Bronchial epithelial cell (primary cell): ENCODE measurements at regions not wholly inside any gene's neighbourhood (a gene's known extent, or its start where the extent isn't known, plus 50 kb on each side); places are given as distances from the start of the nearest gene placed in this dataset.

ENCODE experiments used
- DNase-seq: peaks from one replicate; pipeline ENCODE4 v3.0.0-alpha.2; 2010; ENCODE audit warnings: low read depth
- FAIRE-seq: peaks from 2 replicates; lab custom pipeline; 2011; peaks lifted over from hg19 to GRCh38; lab: Jason Lieb, UNC
- H3K27me3 ChIP-seq: 2 replicates; pipeline ENCODE4 v1.5.1; 2011; ENCODE audit warnings: low read length; ENCODE audit not compliant: control insufficient read depth, insufficient read depth
- H3K36me3 ChIP-seq: 2 replicates; pipeline ENCODE4 v1.5.1; 2011; ENCODE audit warnings: low read length; ENCODE audit not compliant: control insufficient read depth, insufficient read depth
- H3K4me3 ChIP-seq: 2 replicates; pipeline ENCODE4 v1.5.1; 2011; ENCODE audit warnings: mild to moderate bottlenecking, low read depth, low read length, control low read depth
- TF ChIP-seq, protein P1 (sequence below): IDR thresholded peaks from 2 replicates; pipeline ENCODE4 v1.5.1; 2011; ENCODE audit warnings: mild to moderate bottlenecking, moderate library complexity, low read length, control low read depth, inconsistent platforms; ENCODE audit not compliant: insufficient read depth, severe bottlenecking

DNA sequence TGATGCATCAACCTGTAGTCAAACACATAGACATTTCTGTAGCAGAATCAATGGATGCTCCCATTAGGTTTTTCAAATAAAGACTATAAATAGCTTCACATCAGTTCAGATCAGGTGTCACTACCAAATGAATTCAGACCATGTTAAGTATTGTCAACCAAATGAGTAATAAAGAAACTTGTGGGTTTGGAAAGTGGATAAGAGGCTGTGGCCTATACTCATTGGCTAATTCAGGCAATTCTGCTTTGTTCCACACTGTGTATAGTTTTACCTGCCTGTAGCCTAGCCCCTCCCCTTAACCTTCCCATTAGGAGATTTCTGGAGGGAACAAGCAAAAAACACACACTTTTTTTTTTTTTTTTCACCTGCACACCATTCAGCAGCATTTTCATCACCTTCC lies 321.2 kb downstream of the HLX start:
- Histone ChIP-seq H3K27me3 (no peaks in the 10 kb centered on the region), H3K36me3 (no peaks in the 10 kb centered on the region), H3K4me3 (no peak overlapping the region)
- TF ChIP-seq, protein P1, sequence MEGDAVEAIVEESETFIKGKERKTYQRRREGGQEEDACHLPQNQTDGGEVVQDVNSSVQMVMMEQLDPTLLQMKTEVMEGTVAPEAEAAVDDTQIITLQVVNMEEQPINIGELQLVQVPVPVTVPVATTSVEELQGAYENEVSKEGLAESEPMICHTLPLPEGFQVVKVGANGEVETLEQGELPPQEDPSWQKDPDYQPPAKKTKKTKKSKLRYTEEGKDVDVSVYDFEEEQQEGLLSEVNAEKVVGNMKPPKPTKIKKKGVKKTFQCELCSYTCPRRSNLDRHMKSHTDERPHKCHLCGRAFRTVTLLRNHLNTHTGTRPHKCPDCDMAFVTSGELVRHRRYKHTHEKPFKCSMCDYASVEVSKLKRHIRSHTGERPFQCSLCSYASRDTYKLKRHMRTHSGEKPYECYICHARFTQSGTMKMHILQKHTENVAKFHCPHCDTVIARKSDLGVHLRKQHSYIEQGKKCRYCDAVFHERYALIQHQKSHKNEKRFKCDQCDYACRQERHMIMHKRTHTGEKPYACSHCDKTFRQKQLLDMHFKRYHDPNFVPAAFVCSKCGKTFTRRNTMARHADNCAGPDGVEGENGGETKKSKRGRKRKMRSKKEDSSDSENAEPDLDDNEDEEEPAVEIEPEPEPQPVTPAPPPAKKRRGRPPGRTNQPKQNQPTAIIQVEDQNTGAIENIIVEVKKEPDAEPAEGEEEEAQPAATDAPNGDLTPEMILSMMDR: no peak
- FAIRE-seq: no peak
- no peak for DNase-seq

DNA sequence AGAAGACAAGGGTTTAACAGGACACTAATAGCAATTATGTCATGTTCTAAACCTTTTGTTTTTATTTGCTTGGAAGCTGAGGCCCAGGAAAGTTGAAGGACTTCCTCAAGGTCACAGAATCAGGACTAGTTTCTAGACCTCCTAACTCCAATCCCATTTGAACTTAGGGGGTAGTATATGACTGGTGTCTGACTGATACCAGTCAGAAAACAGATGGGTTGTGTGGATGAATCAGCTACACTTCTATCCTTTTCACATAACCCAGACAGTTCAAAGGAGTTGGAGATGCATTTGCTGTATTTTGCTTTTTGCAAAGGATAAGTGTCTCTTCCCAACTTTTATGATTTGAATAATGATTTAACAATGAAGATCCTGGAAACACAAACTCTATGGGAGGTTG lies 322.5 kb downstream of the HLX start:
- no peak for FAIRE-seq

GRCh38 chr1:221203224-221204054 lies 324.2 kb downstream of the HLX start:
- Histone ChIP-seq H3K27me3 (no peaks in the 10 kb centered on the region), H3K4me3 (no peak overlapping the region), H3K36me3 (no peaks in the 10 kb centered on the region)
- no peak for FAIRE-seq
- TF ChIP-seq, protein P1: peak; percentile 89
- DNase-seq: peak; percentile 51

More for the DNA sequence above, 322.5 kb downstream of the HLX start:
- Histone ChIP-seq H3K36me3 (no peaks in the 10 kb centered on the region), H3K4me3 (no peak overlapping the region), H3K27me3 (no peaks in the 10 kb centered on the region)
- no peak for DNase-seq
- TF ChIP-seq, protein P1: no peak

DNA sequence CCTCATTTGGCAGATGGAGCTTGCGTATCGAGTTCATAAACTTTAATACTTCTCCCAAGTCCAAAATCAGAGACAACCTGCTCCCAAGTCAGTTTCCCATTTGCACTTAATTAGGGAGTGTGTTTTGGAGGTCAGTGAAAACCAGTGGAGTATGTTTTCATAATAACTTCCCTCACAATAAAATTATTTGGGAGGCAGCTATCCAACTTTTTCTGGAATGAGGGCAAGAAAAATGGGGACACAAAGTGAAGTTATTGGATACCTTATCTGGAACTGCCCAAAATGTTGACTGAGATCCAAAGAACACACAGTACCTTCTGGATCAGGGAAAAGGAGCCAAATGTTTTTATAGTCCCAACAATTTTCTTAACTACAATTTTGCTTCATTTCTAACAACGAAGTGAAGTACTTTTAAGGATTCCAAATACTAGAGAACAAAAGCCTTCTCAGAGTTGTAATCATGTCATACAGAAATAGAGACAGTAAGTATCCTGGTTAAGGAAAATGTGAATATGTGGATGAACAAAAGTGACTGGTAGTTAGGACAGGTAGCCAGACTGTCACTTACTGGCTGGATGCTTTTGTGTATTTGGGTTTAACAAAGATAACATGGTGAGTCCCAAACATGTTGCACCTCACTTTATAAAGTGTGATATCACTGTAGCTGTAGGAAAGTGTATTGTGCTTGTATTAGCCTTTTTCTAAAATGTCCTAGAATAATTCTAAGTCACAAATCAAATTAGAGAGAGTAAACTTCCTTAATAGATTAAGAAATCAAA lies 325.0 kb downstream of the HLX start:
- no peaks in the 10 kb centered on the region for H3K36me3 ChIP-seq
- TF ChIP-seq, protein P1: no peak
- no peak overlapping the region for H3K4me3 ChIP-seq
- FAIRE-seq (no peak), DNase-seq (no peak)
- no peaks in the 10 kb centered on the region for H3K27me3 ChIP-seq

DNA sequence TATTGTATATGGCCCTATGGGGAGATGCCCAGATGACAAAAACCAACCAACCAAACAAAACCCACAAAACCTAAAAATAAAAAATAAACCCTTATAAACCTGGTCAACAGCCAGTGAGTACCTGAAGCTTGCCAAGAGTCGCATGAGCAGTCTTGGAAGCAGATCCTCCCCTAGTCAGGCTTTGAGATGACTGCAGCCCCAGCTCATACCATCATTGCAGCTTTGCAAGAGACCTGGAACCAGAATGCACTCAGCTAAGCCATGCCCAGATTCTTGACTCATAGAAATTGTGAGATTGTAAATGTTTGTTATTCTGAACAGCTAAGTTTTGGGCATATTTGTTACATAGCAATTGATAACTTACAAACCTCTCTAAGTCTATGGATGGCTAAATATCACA lies 326.8 kb downstream of the HLX start:
- H3K27me3 ChIP-seq: no peaks in the 10 kb centered on the region
- TF ChIP-seq, protein P1: no peak
- no peaks in the 10 kb centered on the region for H3K36me3 ChIP-seq
- H3K4me3 ChIP-seq: no peak overlapping the region
- no peak for DNase-seq
- FAIRE-seq: no peak
